ENCODE measurements at regions not wholly inside any gene's neighbourhood (a gene's known extent, or its start where the extent isn't known, plus 50 kb on each side); places are given as distances from the start of the nearest gene placed in this dataset.

DNA sequence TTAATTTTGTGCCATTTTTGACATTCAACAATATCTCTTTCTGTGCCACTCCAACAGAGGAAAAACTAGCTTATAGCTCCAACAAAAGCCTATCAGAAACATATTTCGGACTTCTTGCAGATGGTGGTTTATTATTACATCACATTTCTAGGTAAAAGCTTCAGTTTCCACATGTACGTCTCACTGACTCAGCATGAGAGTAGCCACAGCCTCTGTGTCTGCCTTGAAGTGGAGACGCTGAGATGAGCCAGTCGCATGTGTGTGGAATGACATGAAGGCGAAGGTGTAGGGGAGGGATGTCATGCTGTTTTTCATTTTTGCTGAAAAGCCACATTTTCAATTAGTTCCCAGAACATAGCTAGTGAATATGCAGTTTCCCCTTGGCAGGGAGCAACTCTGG is 598.6 kb downstream of the EFNB2 start:
- no peak for TF ChIP-seq POLR2AphosphoS5 (IDR thresholded peaks at IDR 0.05)
- TF ChIP-seq POLR2A (IDR thresholded peaks at IDR 0.05): no peak
- TF ChIP-seq, protein P1, sequence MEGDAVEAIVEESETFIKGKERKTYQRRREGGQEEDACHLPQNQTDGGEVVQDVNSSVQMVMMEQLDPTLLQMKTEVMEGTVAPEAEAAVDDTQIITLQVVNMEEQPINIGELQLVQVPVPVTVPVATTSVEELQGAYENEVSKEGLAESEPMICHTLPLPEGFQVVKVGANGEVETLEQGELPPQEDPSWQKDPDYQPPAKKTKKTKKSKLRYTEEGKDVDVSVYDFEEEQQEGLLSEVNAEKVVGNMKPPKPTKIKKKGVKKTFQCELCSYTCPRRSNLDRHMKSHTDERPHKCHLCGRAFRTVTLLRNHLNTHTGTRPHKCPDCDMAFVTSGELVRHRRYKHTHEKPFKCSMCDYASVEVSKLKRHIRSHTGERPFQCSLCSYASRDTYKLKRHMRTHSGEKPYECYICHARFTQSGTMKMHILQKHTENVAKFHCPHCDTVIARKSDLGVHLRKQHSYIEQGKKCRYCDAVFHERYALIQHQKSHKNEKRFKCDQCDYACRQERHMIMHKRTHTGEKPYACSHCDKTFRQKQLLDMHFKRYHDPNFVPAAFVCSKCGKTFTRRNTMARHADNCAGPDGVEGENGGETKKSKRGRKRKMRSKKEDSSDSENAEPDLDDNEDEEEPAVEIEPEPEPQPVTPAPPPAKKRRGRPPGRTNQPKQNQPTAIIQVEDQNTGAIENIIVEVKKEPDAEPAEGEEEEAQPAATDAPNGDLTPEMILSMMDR (IDR thresholded peaks at IDR 0.05): no peak
